Suprapubic skin (tissue), 4 donors: ENCODE measurements at regions not wholly inside any gene's neighbourhood (a gene's known extent, or its start where the extent isn't known, plus 50 kb on each side); places are given as distances from the start of the nearest gene placed in this dataset.

Experiments used
- CTCF ChIP-seq, 2 donors: fragments of 200-600 bp in 1 of 2; fragments of 450-650 bp in 1 of 2; sonication (generic) in 1 of 2; IDR thresholded peaks; one replicate each; pipeline ENCODE4 v1.5.1; 2016 to 2019; ENCODE audit warnings: antibody characterized with exemption in 2 of 2, mild to moderate bottlenecking in 1 of 2, moderate library complexity in 1 of 2
- POLR2A ChIP-seq, 2 donors: fragments of 450-650 bp; IDR thresholded peaks; one replicate each; pipeline ENCODE4 v1.6.1; 2017; ENCODE audit warnings: antibody characterized with exemption in 2 of 2, mild to moderate bottlenecking in 2 of 2, moderate library complexity in 2 of 2
- POLR2AphosphoS5 ChIP-seq, 3 donors: sonication (generic); formaldehyde crosslinking; IDR thresholded peaks; one replicate each; pipeline ENCODE4 v1.6.1; 2017; ENCODE audit warnings: antibody characterized with exemption in 3 of 3

DNA sequence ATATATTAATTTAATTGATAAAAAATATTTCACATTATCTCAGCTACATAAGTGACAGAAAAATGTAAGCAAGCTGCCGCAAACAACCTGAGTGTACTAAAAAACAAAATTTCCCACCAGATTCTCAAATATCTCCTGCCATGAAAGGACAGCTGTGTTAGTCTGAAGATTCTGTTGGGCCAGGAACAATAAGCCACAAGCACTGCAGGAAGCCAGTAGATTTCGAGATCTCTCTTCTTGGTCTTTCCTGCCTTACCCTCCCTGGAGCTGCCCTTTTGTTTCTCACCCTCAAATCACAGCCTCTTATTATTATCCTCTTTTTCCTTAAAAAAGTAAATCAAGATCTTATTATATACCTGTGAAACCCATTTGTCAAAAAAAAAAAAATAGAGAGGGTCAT lies 165.6 kb downstream of the EFNB2 start:
- TF ChIP-seq CTCF (IDR thresholded peaks at IDR 0.05) = no peak
- TF ChIP-seq POLR2A (IDR thresholded peaks at IDR 0.05) = no peak
- TF ChIP-seq POLR2AphosphoS5 (IDR thresholded peaks at IDR 0.05) = no peak
